ENCODE measurements at regions not wholly inside any gene's neighbourhood (a gene's known extent, or its start where the extent isn't known, plus 50 kb on each side); places are given as distances from the start of the nearest gene placed in this dataset.

- TF ChIP-seq EZH2 (IDR thresholded peaks at IDR 0.05; ENCODE audit: borderline replicate concordance, low read length) (no peak), CTCF (IDR thresholded peaks at IDR 0.05; ENCODE audit: low read length) (no peak)
These were observed 181.9 kb downstream of the MREG start for GRCh38 chr2:215831296-215831913.
